ENCODE measurements at regions not wholly inside any gene's neighbourhood (a gene's known extent, or its start where the extent isn't known, plus 50 kb on each side); places are given as distances from the start of the nearest gene placed in this dataset.

DNA sequence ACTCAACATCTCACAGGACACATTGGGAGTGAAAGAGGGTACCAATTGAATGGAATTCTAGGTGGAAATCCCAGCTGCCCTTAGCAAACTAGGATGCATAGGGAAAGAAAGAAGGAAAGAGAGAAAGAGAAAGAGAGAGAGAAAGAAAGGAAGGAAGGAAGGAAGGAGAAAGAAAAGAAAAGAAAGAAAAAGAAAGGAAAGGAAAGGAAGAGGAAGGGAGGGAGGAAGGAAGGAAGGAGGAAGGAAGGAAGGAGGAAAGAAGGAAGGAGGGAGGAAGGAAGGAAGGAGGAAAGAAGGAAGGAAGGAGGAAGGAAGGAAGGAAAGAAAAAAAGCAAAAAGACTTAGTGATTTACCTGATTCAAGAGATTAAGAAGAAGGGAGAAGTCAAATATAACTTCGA, 143.9 kb downstream of the SS18 start:
- TF ChIP-seq, protein P1, sequence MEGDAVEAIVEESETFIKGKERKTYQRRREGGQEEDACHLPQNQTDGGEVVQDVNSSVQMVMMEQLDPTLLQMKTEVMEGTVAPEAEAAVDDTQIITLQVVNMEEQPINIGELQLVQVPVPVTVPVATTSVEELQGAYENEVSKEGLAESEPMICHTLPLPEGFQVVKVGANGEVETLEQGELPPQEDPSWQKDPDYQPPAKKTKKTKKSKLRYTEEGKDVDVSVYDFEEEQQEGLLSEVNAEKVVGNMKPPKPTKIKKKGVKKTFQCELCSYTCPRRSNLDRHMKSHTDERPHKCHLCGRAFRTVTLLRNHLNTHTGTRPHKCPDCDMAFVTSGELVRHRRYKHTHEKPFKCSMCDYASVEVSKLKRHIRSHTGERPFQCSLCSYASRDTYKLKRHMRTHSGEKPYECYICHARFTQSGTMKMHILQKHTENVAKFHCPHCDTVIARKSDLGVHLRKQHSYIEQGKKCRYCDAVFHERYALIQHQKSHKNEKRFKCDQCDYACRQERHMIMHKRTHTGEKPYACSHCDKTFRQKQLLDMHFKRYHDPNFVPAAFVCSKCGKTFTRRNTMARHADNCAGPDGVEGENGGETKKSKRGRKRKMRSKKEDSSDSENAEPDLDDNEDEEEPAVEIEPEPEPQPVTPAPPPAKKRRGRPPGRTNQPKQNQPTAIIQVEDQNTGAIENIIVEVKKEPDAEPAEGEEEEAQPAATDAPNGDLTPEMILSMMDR (IDR thresholded peaks at IDR 0.05), result no peak
- TF ChIP-seq POLR2A (IDR thresholded peaks at IDR 0.05), result no peak

All from ovary (tissue), 3 donors.